H1 (cell line): ENCODE measurements at regions not wholly inside any gene's neighbourhood (a gene's known extent, or its start where the extent isn't known, plus 50 kb on each side); places are given as distances from the start of the nearest gene placed in this dataset.

Experiments used
- CTBP2 ChIP-seq: IDR thresholded peaks from 2 replicates; pipeline ENCODE4 v1.7.0; 2011; ENCODE audit warnings: borderline replicate concordance, mild to moderate bottlenecking, moderate library complexity, mixed read lengths, low read length; ENCODE audit not compliant: insufficient read depth, insufficient read length

DNA sequence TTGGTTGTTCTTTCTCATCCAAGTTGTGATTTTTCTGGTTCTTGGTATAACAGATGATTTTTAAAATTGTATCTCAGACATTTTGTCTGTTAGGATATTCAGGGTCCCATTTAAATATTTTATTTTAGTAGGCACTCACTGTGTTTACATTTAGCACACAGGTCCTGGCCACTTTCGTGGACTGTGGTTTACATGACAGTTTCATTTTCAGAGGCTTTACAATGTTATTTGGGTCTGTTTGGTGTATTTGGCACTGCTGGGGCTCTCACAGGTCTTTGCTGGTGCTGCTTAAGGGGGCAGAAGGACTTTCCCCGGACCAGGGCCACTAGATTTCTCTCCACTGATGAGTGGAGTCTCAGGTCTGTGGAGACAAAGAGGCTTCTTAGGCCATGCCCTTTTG lies 75.5 kb upstream of the TGM3 start (continued):
- TF ChIP-seq CTBP2 = no peak
